GM12801 (cell line): ENCODE measurements at regions not wholly inside any gene's neighbourhood (a gene's known extent, or its start where the extent isn't known, plus 50 kb on each side); places are given as distances from the start of the nearest gene placed in this dataset.

Source experiments
- TF ChIP-seq, protein P1 (sequence below): IDR thresholded peaks from one replicate; pipeline ENCODE4 v1.5.1; 2011; ENCODE audit warnings: control low read depth; ENCODE audit not compliant: insufficient read length; ENCODE audit errors: extremely low read depth

DNA sequence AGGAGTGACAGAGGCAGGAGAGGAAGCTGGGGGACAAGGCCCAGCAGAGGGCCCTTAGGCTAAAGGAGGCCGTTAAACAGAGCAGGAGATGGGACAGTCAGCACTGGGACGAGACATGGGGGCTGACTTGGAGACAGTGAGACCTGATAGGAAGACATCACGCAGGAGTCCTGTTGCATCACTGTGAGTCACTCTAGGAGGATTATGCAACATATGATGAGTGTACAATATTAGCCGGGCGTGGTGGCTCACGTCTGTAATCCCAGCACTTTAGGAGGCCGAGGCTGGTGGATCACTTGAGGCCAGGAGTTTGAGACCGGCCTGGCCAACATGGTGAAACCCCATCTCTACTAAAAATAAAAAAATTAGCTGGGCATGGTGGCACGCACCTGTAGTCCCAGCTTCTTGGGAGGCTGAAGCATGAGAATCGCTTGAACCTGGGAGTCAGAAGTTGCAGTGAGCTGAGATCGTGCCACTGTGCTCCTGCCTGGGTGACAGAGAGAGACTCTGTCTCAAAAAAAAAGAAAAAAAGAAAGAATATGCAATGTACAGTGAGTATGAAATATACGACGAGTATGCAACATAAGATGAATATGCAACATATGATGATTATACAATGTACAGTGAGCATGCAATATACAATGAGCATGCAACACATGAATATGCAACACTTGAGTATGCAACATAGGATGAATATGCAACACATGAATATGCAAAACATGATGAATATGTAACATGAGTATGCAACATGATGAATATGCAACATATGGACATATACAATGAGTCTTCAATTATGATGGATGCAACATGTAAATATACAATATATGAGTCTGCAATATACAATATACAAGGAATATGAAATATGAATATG, 83.3 kb upstream of the ID2 start:
- TF ChIP-seq, protein P1, sequence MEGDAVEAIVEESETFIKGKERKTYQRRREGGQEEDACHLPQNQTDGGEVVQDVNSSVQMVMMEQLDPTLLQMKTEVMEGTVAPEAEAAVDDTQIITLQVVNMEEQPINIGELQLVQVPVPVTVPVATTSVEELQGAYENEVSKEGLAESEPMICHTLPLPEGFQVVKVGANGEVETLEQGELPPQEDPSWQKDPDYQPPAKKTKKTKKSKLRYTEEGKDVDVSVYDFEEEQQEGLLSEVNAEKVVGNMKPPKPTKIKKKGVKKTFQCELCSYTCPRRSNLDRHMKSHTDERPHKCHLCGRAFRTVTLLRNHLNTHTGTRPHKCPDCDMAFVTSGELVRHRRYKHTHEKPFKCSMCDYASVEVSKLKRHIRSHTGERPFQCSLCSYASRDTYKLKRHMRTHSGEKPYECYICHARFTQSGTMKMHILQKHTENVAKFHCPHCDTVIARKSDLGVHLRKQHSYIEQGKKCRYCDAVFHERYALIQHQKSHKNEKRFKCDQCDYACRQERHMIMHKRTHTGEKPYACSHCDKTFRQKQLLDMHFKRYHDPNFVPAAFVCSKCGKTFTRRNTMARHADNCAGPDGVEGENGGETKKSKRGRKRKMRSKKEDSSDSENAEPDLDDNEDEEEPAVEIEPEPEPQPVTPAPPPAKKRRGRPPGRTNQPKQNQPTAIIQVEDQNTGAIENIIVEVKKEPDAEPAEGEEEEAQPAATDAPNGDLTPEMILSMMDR, result no peak

- TF ChIP-seq, protein P1, result no peak
These were observed 82.2 kb upstream of the ID2 start for GRCh38 chr2:8599421-8600242.

DNA sequence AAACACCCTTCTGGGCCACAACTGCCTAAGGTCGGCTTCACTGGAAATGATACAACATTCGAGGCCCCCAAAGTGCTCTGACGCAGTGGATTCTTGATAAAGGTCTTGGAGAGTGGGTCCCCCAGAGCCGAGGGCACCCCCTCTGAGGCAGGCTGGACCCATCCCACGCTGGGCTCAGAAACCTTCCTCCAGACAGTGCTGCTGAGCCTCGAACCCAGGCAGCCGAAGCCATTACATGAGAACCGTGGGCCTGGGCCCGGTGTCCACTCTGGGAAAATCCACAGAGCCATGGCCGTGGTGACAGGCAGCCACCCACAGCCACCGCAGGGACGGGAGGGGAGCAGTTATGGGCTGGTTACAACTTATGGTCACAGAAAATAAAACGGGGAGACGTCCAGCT, 81.4 kb upstream of the ID2 start:
- TF ChIP-seq, protein P1, result no peak

GRCh38 chr2:8602809-8603208, 79.0 kb upstream of the ID2 start:
- TF ChIP-seq, protein P1, result no peak

- TF ChIP-seq, protein P1, result no peak
These were observed 77.6 kb upstream of the ID2 start for GRCh38 chr2:8604262-8604661.

GRCh38 chr2:8605351-8606065, 76.3 kb upstream of the ID2 start:
- TF ChIP-seq, protein P1, result no peak

- TF ChIP-seq, protein P1, result no peak
These were observed 75.6 kb upstream of the ID2 start for GRCh38 chr2:8606226-8606625.
